GM19372 (cell line): ENCODE measurements at regions not wholly inside any gene's neighbourhood (a gene's known extent, or its start where the extent isn't known, plus 50 kb on each side); places are given as distances from the start of the nearest gene placed in this dataset.

Experiments used
- ATAC-seq: cut with Tn5 transposase; IDR thresholded peaks from one replicate; pipeline ENCODE4 v1.9.1; 2021; ENCODE audit warnings: mild to moderate bottlenecking, low read depth, moderate library complexity; ENCODE audit not compliant: unreplicated experiment

DNA sequence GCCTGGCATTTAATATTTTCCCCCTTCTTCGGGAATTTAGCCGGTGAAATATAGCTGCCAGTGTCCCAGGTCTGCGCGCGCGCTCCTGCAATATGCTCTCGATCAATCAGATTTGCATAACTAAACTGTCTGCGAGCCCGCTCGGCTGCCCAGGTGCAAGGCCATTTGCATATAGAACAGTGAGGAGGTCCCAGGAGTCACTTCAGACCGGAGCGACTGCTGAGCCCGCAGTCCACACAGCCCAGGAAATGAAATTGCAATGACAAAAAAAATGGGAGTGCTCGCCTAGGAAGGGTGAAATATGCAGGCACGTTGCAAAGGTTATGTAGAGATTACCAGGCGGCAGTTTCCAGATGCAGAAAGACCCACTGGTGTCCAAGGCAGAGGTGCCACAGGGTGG lies 228.5 kb downstream of the VRK1 start:
- no peak for ATAC-seq

DNA sequence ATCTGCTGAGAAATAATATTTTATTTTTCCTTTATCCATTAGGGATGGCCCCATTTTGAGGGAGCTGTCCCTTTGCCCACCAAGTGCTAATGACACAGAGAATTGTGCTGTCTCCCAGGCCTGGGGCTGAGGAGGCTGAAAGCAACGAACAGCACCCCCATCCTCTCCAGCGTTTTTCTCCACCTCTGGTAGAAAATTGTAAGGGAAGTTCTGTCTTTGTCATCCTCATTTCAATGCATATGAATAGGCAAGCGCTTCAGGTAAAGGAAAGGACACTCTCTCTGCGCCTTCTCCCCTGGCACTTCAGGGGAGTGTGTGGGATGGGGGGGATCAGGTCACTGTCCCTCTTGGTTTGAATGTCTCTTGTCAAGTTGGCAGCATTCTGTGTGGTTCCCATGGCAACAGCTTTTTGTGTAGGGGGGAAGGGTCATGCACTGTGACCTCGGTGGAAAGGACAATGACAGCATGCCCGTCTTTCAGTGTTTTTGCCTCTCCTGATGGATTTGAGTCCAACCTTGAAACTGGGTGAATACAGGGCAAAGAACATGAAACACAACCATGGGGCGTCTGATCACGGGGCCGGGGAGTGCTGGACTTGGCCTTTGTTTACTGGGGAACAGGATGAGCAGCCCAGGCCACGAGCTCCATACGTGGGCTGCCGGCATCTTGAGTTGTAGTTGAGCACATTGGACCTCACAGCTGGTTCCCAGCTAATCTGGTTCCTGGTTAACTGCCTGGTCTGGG lies 230.2 kb downstream of the VRK1 start:
- ATAC-seq = no peak

DNA sequence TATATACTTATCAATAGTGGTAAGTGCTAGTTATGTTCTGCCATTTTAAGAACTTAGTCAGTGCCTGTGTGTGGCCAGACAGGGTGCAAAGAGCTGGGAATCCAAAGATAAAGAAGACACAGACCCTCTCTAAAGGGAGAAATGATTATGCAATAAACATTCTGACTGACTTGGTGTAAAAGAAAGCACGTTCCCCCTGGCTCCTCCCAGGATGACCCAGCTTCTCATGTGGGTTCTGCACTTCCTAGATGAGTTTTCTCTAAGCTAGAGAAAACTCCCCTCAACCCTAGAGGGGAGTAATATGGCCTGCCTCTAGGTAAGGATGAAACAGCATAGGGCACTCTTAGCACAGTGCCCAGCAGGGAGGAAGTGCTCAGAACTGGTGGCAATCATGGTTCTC lies 231.2 kb downstream of the VRK1 start:
- no peak for ATAC-seq

DNA sequence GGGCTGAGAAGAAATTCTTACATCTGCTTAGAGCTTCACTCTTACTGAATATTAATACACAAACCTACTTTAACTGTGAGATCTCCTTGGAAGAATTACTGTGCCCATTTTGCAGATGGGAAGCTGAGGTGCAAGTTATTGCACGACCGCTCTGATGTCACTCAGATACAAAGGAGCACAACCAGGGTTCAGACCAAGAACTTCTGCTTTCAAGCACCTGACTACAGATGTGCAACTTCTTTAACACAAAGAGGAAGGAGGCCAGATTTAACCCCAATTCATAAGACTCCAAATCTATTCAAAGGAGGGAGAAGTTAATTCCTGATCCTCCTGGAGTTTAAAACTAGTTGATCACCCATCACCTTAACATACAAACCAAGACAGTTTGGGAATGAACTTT lies 232.6 kb downstream of the VRK1 start:
- no peak for ATAC-seq

DNA sequence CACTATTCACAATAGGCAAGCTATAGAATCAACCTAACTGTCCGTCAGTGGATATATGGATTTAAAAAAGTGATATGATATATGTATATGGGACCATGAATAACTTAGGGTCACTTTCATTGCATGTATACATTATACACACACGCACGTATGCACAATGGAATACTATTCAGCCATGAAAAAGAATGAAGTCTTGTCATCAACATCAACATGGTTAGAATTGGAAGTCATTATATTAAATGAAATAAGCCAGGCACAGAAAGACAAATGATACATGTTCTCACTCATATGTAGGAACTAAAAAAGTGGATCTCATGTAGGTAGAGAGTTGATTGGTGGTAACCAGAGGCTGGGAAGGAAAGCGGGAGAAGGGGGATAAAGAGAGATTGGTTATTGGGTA lies 234.3 kb downstream of the VRK1 start:
- ATAC-seq = no peak

DNA sequence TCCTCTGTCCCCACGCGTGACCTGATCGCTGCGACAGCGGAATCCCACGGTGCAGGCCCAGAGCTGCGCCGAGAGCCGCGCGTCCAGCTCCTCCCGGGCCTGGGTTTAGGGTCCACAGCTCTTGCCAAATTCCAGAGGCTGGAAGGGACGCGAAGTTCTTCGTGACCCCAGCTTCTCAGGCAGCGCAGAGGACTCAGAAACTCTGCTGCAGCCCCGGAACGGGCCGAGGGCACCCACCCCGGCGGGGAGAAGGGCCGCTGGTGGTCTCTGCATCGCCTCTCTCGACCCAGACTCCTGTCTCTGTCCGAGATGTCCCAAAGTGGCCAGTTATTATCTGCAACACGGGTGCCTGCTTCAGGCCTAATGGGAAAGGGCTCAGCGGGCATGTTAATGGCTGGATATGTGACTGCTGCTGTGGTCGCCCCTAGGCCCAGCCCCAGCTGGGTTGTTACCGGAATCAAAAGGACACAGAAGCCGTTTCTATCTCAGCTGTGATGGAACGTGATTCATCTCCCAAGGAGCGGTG lies 236.4 kb downstream of the VRK1 start:
- ATAC-seq = no peak

DNA sequence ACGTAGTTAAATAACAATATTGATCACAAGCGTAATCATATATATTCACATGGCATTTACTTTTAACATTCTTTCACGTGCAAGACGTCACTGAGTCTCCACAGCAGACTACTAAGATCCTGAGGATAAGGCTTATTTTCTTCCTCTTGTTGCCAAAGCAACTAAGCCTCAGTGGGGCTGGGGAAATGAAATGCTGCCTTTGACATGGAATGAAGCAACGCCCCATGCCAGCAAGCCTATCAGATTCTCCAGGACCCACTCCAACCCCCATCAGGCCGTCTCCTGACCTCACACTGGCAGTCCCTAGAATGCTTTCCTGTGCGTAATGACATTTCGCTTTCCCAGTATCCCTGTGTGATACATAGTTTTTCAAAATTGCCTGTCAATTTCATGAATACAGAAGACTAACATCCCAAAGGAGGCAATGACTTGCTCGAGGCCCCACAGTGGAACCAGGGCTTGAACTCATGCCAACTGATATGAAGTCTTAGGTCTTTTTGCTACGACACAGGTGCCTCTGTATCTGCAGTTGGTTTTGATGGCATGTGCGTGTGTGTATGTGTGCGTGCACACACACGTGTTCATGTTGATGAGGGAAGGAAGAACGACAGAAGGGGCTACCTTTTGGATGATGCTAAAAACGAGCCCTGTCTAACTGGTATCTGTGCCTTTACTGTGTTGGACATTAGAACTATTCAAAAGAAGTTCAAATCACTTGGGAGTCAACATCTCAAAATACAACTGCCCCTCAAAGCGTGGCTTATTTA lies 239.1 kb downstream of the VRK1 start:
- no peak for ATAC-seq

DNA sequence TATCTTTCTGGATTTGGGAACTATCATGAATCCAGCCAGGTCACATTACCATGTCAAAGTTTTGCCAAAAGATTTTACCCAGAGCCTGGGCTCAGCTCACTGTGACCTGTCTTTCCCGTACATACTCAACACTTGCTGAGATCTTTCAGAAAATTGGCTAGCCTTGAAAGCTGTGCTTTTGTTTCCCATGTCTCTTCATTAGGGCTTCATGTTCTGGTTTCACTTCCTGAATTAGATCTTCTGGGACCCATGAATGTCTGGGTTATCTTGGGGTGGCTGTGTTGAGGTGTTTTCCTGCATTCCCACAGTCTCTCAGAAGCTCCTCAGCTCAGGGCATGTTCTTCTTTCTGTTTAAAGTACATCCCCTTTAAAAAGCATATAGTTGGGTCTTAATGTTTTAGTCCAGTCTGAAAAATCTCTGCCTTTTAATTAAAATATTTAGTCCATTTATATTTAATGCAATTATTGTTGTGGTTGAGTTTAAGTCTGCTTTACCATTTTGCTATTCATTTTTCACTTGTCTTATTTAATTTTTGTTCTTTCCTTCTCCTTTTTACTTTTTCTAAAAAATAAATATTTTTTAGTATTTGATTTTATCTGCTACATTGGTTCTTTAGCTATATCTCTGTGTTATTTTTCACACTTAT lies 242.7 kb downstream of the VRK1 start:
- no peak for ATAC-seq

DNA sequence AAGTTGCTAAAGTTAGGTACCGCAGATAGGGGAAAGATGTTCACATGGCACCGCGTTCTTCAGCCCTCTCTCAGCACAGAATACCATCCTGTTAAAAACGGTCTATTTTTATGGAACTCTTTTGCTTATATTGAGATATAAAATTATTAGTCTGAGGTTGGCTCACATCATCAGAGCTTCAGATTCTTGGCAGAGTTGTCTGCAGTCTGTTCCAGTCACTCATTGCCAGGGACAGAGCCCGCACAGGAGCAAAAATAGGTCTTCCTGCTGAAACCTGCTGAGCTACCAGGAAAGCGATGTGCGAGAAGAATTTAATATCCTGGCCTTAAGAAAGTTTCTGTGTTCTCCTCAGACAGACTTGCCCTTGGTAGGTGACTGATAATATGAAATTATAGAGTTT lies 249.8 kb downstream of the VRK1 start:
- no peak for ATAC-seq

DNA sequence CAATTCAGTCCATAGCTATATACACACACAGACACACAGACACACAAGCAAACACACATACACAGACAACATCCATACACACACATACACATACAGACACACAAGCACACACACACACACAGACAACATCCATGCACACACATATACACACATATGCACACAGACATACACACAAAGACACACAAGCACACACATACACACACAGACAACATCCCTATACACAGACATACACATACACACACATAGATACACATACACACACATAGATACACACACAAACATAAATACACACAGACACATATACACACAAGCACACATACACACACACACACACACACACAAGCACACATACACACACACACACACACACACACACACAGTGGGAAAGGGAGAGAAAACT lies 254.8 kb downstream of the VRK1 start:
- ATAC-seq = no peak

DNA sequence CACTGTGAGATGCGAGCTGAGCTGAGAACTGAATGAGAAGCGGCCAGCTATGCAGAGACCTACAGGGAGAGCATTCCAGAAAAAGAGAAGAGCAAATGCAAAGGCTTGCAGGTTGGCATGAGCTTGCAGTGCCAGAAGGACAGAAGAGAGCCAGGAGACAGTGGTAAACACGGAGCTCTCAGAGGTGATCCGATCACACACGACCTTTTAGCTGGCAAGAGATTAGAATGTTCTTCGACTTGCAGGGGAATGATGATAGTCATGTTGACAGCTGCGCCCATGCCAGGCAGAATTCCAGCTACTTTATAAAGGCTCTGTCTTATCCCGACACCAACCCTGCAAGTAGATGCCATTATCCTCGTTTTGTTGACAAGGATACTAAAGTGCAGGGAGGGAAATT lies 256.8 kb downstream of the VRK1 start:
- ATAC-seq = no peak

DNA sequence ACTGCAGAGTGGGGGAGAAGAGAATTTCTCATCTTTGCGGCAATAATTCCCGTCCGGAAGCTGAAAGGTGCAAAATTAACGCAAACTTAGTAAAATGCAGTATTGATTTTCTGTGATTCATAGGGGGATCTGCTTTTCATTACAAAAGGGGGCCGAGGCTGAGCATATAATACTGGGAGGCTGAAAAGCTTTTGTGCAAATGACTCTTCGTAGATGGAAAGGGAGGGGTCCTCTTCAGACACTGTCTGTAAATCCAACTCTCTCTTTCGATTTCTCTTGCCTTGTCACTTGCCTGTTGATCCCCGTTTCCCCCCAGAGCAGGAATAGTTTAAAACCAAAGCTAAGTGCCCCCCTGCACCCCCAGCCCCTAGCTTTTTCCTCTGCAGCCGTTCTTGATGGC lies 258.2 kb downstream of the VRK1 start:
- ATAC-seq = no peak

DNA sequence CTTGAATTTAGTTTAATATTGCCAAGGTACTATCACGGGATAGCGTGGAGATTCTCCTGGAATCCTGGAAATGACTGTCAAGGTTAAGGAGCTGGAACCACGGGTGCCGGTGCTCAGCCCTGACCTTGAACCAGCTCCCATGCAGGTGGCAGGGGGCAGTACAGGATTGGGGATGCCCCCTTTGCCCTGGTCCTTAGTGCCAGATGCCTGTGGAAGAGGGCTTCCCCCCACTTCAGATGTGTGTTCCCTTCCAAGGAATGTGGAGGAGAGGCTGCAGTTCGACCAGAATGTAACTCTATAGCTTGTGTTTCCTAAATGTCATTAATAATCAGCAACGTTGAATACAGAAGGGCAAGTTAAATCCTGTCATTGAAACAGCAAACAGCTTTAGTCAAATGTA lies 258.9 kb downstream of the VRK1 start:
- ATAC-seq = no peak

DNA sequence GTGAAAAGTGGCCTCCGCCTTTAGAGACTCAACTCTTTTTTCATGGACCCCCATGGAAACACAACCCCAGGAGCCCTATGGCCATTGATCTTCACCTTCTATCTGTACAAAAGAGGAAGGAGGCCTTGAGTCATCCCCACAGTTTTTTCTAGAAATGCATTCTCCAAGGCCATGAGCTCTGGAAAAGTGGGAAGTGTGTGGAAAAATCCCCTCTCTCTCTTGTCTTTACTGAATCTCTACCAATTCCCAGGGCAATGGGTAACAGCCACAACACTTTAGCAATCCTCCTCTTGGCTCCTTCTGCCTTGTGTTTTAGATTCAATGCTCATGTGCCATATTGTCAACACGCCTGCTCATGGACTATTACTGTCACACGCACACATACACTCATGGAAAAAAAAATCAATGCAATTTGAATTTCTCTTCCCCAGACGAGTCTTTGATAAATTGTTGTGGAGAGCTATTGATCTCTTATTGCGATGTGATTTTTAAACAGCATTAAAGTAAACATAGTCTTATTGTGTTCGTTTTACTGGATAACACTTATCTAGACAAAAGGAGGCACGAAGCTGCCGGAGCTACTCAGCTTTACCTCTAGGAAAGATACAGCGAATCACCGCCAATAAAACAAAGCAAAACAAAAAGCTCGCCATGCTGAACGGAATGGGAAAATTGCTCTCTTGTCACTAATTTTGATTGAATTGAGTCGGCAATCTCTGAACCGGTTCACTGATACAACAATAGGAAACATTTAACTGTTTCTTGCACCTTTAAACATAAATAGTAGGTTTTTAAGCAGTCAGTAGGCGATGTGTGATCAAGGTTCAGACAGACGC lies 260.3 kb downstream of the VRK1 start:
- no peak for ATAC-seq

DNA sequence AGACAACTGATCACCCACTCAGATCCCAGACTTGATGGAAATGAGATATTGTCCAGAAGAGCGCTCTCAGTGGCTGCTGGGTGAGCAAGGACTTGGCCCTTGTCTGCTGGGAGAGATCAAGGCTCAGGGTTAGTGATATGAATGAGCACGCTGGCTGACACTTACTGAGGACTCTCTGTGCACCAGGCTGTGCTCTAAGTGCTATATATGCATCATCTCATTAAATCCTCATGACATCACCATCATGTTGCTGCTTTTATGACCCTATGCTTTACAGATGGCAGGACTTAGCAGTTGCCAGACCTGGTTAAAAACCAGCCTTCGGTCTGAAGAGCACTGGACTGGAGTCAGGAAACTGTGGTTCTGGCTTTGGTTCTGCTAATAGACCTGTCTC lies 260.9 kb downstream of the VRK1 start:
- no peak for ATAC-seq

DNA sequence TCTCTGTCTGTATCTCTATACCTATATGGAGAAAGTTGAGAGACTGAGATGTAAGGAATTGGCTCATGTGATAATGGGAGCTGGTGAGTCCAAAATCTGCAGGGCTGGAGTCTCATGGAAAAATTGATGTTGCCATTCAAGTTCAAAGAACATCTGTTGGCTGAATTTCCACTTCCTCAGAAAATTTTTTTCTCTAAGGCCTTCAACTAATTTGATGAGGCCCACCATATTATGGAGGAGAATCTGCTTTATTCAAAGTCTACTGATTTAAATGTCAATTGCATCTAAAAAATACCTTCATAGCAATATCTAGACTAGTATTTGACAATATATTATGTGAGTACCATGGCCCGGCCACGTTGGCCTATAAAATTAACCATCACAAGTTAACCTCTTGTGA lies 261.4 kb downstream of the VRK1 start:
- no peak for ATAC-seq

DNA sequence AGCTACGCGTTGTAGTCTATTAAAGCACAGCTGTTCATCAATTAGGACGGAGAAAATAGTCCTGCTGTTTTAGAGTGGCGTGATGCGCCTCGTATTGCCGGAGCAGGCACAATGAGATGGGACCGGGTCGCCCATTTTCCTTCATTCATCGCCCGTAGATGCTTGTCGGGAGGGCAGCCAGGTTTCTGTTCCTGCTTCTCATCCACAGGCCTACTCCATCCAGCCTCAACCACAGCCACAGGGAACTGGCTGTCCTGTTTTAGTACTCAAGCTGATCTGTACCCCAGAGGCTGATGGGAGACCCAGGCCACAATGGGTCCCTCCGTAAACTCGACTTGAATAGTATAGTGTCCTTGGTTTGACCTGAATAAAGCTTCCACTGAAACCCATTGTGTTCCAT lies 264.0 kb downstream of the VRK1 start:
- ATAC-seq = no peak

DNA sequence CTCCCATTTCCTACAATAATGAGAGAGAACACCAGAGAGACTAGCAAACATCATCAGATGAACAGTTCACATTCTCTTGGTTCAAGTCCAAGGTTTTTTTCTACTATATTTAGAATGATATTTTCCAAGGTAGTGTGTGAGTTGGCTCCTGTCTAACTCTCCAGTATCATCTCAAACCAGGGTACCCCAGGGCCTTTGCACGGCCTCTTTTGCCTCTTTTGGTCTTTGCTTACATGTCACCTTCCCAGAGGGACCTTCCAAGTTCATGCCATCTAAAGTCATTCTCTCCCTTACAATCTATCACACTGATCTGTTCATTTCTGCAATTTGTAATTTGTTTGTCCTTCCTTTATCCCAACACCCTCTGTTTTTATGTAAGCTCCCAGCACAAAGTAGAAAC lies 264.5 kb downstream of the VRK1 start:
- no peak for ATAC-seq

DNA sequence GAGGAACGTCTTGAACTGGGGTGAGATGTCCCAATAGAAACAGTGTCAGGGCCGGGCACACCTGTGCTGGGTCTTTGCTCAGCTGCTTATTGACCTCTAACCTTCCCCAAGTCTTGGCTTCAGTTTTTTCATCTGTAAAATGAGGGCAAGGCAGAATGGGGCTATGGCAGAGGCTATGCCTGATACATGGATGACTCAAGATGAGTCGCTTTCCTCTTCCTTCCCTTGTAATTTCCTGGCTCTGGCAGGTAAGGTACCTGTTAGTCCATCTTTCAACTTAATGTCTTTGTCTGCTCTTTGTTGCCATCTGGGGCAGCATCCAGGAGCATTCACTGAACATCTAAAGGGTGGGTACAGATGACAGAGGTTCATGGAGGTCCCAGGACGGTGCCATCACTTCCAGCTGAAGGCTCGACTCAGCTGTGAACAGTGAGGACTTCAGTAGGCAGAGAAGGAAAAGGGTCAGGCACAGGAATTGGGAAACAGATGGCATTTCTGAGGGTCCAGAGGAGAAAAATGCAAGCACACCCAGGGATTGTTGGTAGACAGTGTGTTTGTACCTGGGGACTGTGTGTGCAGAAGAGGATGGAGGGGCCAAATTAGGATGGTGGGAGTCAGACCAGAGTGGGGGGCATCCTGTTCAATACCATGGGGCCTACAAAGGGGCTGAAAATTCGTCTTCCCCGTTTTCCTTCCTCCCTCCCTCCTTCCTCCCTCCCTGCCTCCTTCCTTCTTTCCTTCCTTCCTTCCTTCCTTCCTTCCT lies 268.3 kb downstream of the VRK1 start:
- ATAC-seq = no peak
